Skin epidermis (tissue), 12 donors: ENCODE measurements at regions not wholly inside any gene's neighbourhood (a gene's known extent, or its start where the extent isn't known, plus 50 kb on each side); places are given as distances from the start of the nearest gene placed in this dataset.

Experiments
- H3K27ac ChIP-seq, 21 experiments: fragments of 200-600 bp; sonication (generic) in 11 of 21; one replicate each; pipeline ENCODE4 v1.5.0; 2020; ENCODE audit warnings: mild to moderate bottlenecking in 3 of 21, inconsistent platforms in 2 of 21, moderate library complexity in 2 of 21
- H3K4me3 ChIP-seq, 7 experiments: fragments of 200-600 bp; sonication (generic) in 2 of 7; one replicate each; pipeline ENCODE4 v1.5.0; 2020; ENCODE audit warnings: inconsistent platforms in 2 of 7, mild to moderate bottlenecking in 2 of 7, moderate library complexity in 1 of 7

- peak overlapping the region in 9 of 21 experiments; percentile 6 to 77 (median 55) for H3K27ac ChIP-seq
- no peak overlapping the region for H3K4me3 ChIP-seq
Observed at GRCh38 chr6:159376516-159377158, 207.4 kb downstream of the FNDC1 start.

- no peak overlapping the region for H3K4me3 ChIP-seq
- peak overlapping the region in 1 of 21 experiments; percentile 70 for H3K27ac ChIP-seq
Observed at GRCh38 chr6:159375014-159375413, 205.8 kb downstream of the FNDC1 start.

- Histone ChIP-seq H3K27ac (no peak overlapping the region), H3K4me3 (no peak overlapping the region)
Observed at GRCh38 chr6:159373670-159374069, 204.5 kb downstream of the FNDC1 start.

- Histone ChIP-seq H3K27ac (no peak overlapping the region), H3K4me3 (no peak overlapping the region)
Observed at GRCh38 chr6:159372333-159372732, 203.1 kb downstream of the FNDC1 start.

- Histone ChIP-seq H3K4me3 (no peak overlapping the region), H3K27ac (peak overlapping the region in 1 of 21 experiments; percentile 30)
Observed at GRCh38 chr6:159360306-159360705, 191.1 kb downstream of the FNDC1 start.

GRCh38 chr6:159359581-159360297 is 190.5 kb downstream of the FNDC1 start:
- Histone ChIP-seq H3K4me3 (no peak overlapping the region), H3K27ac (peak overlapping the region in 1 of 21 experiments; percentile 30)

GRCh38 chr6:159358562-159358961 is 189.4 kb downstream of the FNDC1 start:
- H3K27ac ChIP-seq, result peak overlapping the region in 1 of 21 experiments; percentile 14
- H3K4me3 ChIP-seq, result no peak overlapping the region

- Histone ChIP-seq H3K4me3 (no peak overlapping the region), H3K27ac (peak overlapping the region in 1 of 21 experiments; percentile 48)
Observed at GRCh38 chr6:159357211-159357915, 188.2 kb downstream of the FNDC1 start.

GRCh38 chr6:159353193-159353592 is 184.0 kb downstream of the FNDC1 start:
- H3K27ac ChIP-seq, result no peak overlapping the region
- H3K4me3 ChIP-seq, result no peak overlapping the region

- H3K4me3 ChIP-seq, result no peak overlapping the region
- H3K27ac ChIP-seq, result no peak overlapping the region
Observed at GRCh38 chr6:159351707-159352106, 182.5 kb downstream of the FNDC1 start.

- Histone ChIP-seq H3K27ac (peak overlapping the region in 1 of 21 experiments; percentile 65), H3K4me3 (no peak overlapping the region)
Observed at GRCh38 chr6:159349915-159350314, 180.7 kb downstream of the FNDC1 start.

GRCh38 chr6:159343709-159344108 is 174.5 kb downstream of the FNDC1 start:
- Histone ChIP-seq H3K27ac (no peak overlapping the region), H3K4me3 (no peak overlapping the region)

- Histone ChIP-seq H3K4me3 (no peak overlapping the region), H3K27ac (no peak overlapping the region)
Observed at GRCh38 chr6:159342146-159342545, 172.9 kb downstream of the FNDC1 start.

GRCh38 chr6:159334068-159334467 is 164.9 kb downstream of the FNDC1 start:
- Histone ChIP-seq H3K27ac (no peak overlapping the region), H3K4me3 (no peak overlapping the region)

- no peak overlapping the region for H3K27ac ChIP-seq
- no peak overlapping the region for H3K4me3 ChIP-seq
Observed at GRCh38 chr6:159331451-159331850, 162.3 kb downstream of the FNDC1 start.

- Histone ChIP-seq H3K4me3 (no peak overlapping the region), H3K27ac (no peak overlapping the region)
Observed at GRCh38 chr6:159329081-159329480, 159.9 kb downstream of the FNDC1 start.

- H3K4me3 ChIP-seq, result no peak overlapping the region
- H3K27ac ChIP-seq, result no peak overlapping the region
Observed at GRCh38 chr6:159328052-159328451, 158.9 kb downstream of the FNDC1 start.

GRCh38 chr6:159325476-159325875 is 156.3 kb downstream of the FNDC1 start:
- H3K4me3 ChIP-seq, result no peak overlapping the region
- no peak overlapping the region for H3K27ac ChIP-seq

GRCh38 chr6:159324596-159324995 is 155.4 kb downstream of the FNDC1 start:
- Histone ChIP-seq H3K27ac (no peak overlapping the region), H3K4me3 (no peak overlapping the region)
